ENCODE measurements at regions not wholly inside any gene's neighbourhood (a gene's known extent, or its start where the extent isn't known, plus 50 kb on each side); places are given as distances from the start of the nearest gene placed in this dataset.

DNA sequence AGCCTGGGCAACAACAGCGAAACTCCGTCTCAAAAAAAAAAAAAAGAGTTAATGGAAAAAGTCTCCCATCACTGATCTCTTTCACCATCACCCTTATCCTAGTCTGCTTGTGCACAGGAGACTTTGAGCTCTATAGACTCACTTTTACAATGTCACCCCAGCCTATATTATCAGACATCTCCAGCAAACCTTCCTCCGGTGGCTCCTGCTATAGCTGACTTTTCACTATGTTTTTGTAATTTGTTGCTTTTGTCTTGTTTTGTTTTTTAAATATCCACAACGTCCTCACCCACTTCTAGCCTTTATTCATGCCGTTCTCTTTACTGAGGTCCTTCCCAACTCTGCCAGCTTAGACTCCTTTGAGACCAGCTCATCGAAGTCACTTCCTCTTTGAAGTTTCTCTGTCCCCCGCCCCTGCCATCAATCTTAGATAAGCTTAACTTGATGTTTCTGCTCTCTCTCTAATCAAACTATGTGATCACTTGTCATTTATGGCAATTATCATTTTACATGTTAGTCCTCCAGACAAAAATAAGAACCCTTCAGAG lies 82.7 kb upstream of the CHD2 start (continued):
- TF ChIP-seq, protein P1, sequence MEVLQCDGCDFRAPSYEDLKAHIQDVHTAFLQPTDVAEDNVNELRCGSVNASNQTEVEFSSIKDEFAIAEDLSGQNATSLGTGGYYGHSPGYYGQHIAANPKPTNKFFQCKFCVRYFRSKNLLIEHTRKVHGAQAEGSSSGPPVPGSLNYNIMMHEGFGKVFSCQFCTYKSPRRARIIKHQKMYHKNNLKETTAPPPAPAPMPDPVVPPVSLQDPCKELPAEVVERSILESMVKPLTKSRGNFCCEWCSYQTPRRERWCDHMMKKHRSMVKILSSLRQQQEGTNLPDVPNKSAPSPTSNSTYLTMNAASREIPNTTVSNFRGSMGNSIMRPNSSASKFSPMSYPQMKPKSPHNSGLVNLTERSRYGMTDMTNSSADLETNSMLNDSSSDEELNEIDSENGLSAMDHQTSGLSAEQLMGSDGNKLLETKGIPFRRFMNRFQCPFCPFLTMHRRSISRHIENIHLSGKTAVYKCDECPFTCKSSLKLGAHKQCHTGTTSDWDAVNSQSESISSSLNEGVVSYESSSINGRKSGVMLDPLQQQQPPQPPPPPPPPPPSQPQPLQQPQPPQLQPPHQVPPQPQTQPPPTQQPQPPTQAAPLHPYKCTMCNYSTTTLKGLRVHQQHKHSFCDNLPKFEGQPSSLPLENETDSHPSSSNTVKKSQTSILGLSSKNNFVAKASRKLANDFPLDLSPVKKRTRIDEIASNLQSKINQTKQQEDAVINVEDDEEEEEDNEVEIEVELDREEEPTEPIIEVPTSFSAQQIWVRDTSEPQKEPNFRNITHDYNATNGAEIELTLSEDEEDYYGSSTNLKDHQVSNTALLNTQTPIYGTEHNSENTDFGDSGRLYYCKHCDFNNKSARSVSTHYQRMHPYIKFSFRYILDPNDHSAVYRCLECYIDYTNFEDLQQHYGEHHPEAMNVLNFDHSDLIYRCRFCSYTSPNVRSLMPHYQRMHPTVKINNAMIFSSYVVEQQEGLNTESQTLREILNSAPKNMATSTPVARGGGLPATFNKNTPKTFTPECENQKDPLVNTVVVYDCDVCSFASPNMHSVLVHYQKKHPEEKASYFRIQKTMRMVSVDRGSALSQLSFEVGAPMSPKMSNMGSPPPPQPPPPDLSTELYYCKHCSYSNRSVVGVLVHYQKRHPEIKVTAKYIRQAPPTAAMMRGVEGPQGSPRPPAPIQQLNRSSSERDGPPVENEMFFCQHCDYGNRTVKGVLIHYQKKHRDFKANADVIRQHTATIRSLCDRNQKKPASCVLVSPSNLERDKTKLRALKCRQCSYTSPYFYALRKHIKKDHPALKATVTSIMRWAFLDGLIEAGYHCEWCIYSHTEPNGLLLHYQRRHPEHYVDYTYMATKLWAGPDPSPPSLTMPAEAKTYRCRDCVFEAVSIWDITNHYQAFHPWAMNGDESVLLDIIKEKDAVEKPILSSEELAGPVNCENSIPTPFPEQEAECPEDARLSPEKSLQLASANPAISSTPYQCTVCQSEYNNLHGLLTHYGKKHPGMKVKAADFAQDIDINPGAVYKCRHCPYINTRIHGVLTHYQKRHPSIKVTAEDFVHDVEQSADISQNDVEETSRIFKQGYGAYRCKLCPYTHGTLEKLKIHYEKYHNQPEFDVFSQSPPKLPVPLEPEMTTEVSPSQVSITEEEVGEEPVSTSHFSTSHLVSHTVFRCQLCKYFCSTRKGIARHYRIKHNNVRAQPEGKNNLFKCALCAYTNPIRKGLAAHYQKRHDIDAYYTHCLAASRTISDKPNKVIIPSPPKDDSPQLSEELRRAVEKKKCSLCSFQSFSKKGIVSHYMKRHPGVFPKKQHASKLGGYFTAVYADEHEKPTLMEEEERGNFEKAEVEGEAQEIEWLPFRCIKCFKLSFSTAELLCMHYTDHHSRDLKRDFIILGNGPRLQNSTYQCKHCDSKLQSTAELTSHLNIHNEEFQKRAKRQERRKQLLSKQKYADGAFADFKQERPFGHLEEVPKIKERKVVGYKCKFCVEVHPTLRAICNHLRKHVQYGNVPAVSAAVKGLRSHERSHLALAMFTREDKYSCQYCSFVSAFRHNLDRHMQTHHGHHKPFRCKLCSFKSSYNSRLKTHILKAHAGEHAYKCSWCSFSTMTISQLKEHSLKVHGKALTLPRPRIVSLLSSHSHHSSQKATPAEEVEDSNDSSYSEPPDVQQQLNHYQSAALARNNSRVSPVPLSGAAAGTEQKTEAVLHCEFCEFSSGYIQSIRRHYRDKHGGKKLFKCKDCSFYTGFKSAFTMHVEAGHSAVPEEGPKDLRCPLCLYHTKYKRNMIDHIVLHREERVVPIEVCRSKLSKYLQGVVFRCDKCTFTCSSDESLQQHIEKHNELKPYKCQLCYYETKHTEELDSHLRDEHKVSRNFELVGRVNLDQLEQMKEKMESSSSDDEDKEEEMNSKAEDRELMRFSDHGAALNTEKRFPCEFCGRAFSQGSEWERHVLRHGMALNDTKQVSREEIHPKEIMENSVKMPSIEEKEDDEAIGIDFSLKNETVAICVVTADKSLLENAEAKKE (CRISPR knock-in tag; IDR thresholded peaks at IDR 0.05) = no peak
- no peak for TF ChIP-seq STAT1 (IDR thresholded peaks at IDR 0.05; ENCODE audit: unreplicated experiment)

DNA sequence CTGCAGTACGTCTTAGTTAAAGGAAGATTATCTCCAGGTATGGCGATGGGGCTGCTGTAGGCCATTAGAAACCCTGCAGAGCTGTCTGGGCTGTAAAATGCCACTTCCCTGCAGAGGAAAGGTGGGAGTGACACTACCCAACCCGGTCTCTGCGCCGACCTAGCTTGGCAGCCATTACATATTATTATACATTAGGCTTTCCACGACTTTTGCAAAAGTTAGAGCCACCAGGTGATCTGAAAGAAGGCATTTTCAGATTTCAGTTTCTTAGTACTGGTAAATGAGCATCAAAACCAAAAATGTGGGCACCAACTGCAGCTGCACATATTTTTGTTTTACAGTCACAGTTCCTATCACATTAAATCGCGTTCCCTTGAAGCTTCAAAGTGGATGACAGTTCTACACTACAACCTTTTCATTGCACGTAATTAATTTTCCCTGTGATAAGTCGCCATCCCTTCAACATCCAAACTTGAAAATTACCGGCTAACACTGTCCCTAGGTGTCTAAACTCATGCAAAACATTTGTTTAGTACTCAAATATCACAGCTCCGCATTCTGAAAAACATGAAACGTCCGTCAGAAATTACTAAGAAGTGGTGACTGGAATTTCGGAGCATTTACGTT lies 81.4 kb upstream of the CHD2 start:
- H2AFZ ChIP-seq = peak overlapping the region; percentile 75
- no peaks in the 10 kb centered on the region for H3K9me2 ChIP-seq (ENCODE audit: insufficient read depth)
- H3K4me3 ChIP-seq = peak overlapping the region; percentile 46; the same call in 1 of the 2 replicates
- DNase-seq (ENCODE audit: low spot score) (no peak), ATAC-seq (peak; percentile 34)
- H3K4me1 Mint-ChIP-seq = peaks cover 57% of the 10 kb centered on the region
- no peaks in the 10 kb centered on the region for H4K20me1 ChIP-seq (replicated peaks; ENCODE audit: insufficient read depth)
- peak overlapping the region; percentile 71; the same call in 2 of the 3 replicates for H3K4me3 Mint-ChIP-seq
- peaks cover 15% of the 10 kb centered on the region for H3K27me3 Mint-ChIP-seq (ENCODE audit: insufficient read depth, low read depth, poor library complexity)
- no peaks in the 10 kb centered on the region for H3K36me3 Mint-ChIP-seq (ENCODE audit: low read depth)
- H3K9me3 Mint-ChIP-seq = no peaks in the 10 kb centered on the region
- H3K27ac Mint-ChIP-seq = peak overlapping the region; percentile 92
- no peaks in the 10 kb centered on the region for H3K79me2 ChIP-seq (replicated peaks; ENCODE audit: insufficient read depth)
- peaks cover 54% of the 10 kb centered on the region for H3K4me1 ChIP-seq (ENCODE audit: insufficient read depth)
- H3F3A ChIP-seq (replicated peaks; ENCODE audit: low read depth) = peaks cover 8% of the 10 kb centered on the region; the same call in 1 of the 2 replicates
- no peaks in the 10 kb centered on the region for H3K36me3 ChIP-seq (ENCODE audit: insufficient read depth)
- H3K4me2 ChIP-seq = peak overlapping the region; percentile 72
- H3K27ac ChIP-seq (ENCODE audit: low read depth) = no peak overlapping the region
- H3K27me3 ChIP-seq (ENCODE audit: insufficient read depth) = peaks cover 12% of the 10 kb centered on the region; the same call in 1 of the 2 replicates
- no peak for TF ChIP-seq POLR2AphosphoS5 (IDR thresholded peaks at IDR 0.05; ENCODE audit: low read depth)
- TF ChIP-seq ZNF331 (CRISPR knock-in tag; IDR thresholded peaks at IDR 0.05; ENCODE audit: low read depth) = no peak
- no peak for TF ChIP-seq EZH2phosphoT487 (IDR thresholded peaks at IDR 0.05; ENCODE audit: unreplicated experiment)
- TF ChIP-seq, protein P2, sequence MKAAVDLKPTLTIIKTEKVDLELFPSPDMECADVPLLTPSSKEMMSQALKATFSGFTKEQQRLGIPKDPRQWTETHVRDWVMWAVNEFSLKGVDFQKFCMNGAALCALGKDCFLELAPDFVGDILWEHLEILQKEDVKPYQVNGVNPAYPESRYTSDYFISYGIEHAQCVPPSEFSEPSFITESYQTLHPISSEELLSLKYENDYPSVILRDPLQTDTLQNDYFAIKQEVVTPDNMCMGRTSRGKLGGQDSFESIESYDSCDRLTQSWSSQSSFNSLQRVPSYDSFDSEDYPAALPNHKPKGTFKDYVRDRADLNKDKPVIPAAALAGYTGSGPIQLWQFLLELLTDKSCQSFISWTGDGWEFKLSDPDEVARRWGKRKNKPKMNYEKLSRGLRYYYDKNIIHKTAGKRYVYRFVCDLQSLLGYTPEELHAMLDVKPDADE (IDR thresholded peaks at IDR 0.05) = no peak
- TF ChIP-seq, protein P1 (CRISPR knock-in tag; IDR thresholded peaks at IDR 0.05) = no peak
- TF ChIP-seq CREB1 (CRISPR knock-in tag; IDR thresholded peaks at IDR 0.05; ENCODE audit: low read depth) = no peak
- no peak for TF ChIP-seq ZNF114 (CRISPR knock-in tag; IDR thresholded peaks at IDR 0.05)

Data from GM23338 (cell line).